ENCODE measurements at regions not wholly inside any gene's neighbourhood (a gene's known extent, or its start where the extent isn't known, plus 50 kb on each side); places are given as distances from the start of the nearest gene placed in this dataset.

- Histone ChIP-seq H3K27ac (ENCODE audit: insufficient read depth in 1 of 2, low read depth in 1 of 2, low read length in 2 of 2, poor library complexity in 1 of 2, severe bottlenecking in 2 of 2) (no peak overlapping the region), H3K9me3 (ENCODE audit: control extremely low read depth in 1 of 5, control insufficient read depth in 4 of 5, insufficient read depth in 2 of 5, low read depth in 1 of 5, low read length in 4 of 5) (no peaks in the 10 kb centered on the region), H3K4me3 (ENCODE audit: control insufficient read depth in 1 of 7, extremely low read depth in 1 of 7, insufficient read depth in 4 of 7, low read depth in 2 of 7, low read length in 6 of 7) (no peak overlapping the region), H3K36me3 (ENCODE audit: control insufficient read depth in 4 of 4, insufficient read depth in 4 of 4, low read length in 3 of 4) (no peaks in the 10 kb centered on the region), H3K27me3 (replicated peaks in 2 of 5; ENCODE audit: control insufficient read depth in 4 of 5, insufficient read depth in 5 of 5, low read length in 4 of 5) (no peaks in the 10 kb centered on the region), H3K4me1 (ENCODE audit: control extremely low read depth in 1 of 4, control insufficient read depth in 4 of 4, insufficient read depth in 4 of 4, low read length in 3 of 4) (no peaks in the 10 kb centered on the region)
- ChIA-PET CTCF (no interaction called here), POLR2A (no interaction called here)
- no peak for DNase-seq
- WGBS (ENCODE audit: insufficient coverage) = 100% methylated on average over 3 of the region's 5 CpGs
Observed at GRCh38 chr2:14723684-14724083, 91.2 kb downstream of the LRATD1 start.

GRCh38 chr2:14735696-14736095 lies 103.2 kb downstream of the LRATD1 start:
- H3K4me1 ChIP-seq (ENCODE audit: control extremely low read depth in 1 of 4, control insufficient read depth in 4 of 4, insufficient read depth in 4 of 4, low read length in 3 of 4) = no peaks in the 10 kb centered on the region
- no peak for DNase-seq
- WGBS (ENCODE audit: insufficient coverage) = no CpG with 5 or more reads among the region's 4 CpGs

GRCh38 chr2:14737201-14737600 lies 104.7 kb downstream of the LRATD1 start:
- ChIA-PET POLR2A (no interaction called here), CTCF (no interaction called here)
- Histone ChIP-seq H3K9me3 (ENCODE audit: control extremely low read depth in 1 of 5, control insufficient read depth in 4 of 5, insufficient read depth in 2 of 5, low read depth in 1 of 5, low read length in 4 of 5) (no peaks in the 10 kb centered on the region), H3K36me3 (ENCODE audit: control insufficient read depth in 4 of 4, insufficient read depth in 4 of 4, low read length in 3 of 4) (no peaks in the 10 kb centered on the region), H3K4me3 (ENCODE audit: control insufficient read depth in 1 of 7, extremely low read depth in 1 of 7, insufficient read depth in 4 of 7, low read depth in 2 of 7, low read length in 6 of 7) (no peak overlapping the region), H3K27me3 (replicated peaks in 2 of 5; ENCODE audit: control insufficient read depth in 4 of 5, insufficient read depth in 5 of 5, low read length in 4 of 5) (no peaks in the 10 kb centered on the region), H3K27ac (ENCODE audit: insufficient read depth in 1 of 2, low read depth in 1 of 2, low read length in 2 of 2, poor library complexity in 1 of 2, severe bottlenecking in 2 of 2) (no peak overlapping the region), H3K4me1 (ENCODE audit: control extremely low read depth in 1 of 4, control insufficient read depth in 4 of 4, insufficient read depth in 4 of 4, low read length in 3 of 4) (no peaks in the 10 kb centered on the region)
- no peak for DNase-seq
- 100% methylated on average over 1 of the region's 1 CpG for WGBS (ENCODE audit: insufficient coverage)

More at GRCh38 chr2:14735696-14736095, 103.2 kb downstream of the LRATD1 start:
- Histone ChIP-seq H3K4me3 (ENCODE audit: control insufficient read depth in 1 of 7, extremely low read depth in 1 of 7, insufficient read depth in 4 of 7, low read depth in 2 of 7, low read length in 6 of 7) (no peak overlapping the region), H3K27ac (ENCODE audit: insufficient read depth in 1 of 2, low read depth in 1 of 2, low read length in 2 of 2, poor library complexity in 1 of 2, severe bottlenecking in 2 of 2) (no peak overlapping the region), H3K27me3 (replicated peaks in 2 of 5; ENCODE audit: control insufficient read depth in 4 of 5, insufficient read depth in 5 of 5, low read length in 4 of 5) (no peaks in the 10 kb centered on the region), H3K36me3 (ENCODE audit: control insufficient read depth in 4 of 4, insufficient read depth in 4 of 4, low read length in 3 of 4) (no peaks in the 10 kb centered on the region), H3K9me3 (ENCODE audit: control extremely low read depth in 1 of 5, control insufficient read depth in 4 of 5, insufficient read depth in 2 of 5, low read depth in 1 of 5, low read length in 4 of 5) (no peaks in the 10 kb centered on the region)
- ChIA-PET POLR2A (no interaction called here), CTCF (no interaction called here)

- POLR2A ChIA-PET = no interaction called here
- Histone ChIP-seq H3K27me3 (replicated peaks in 2 of 5; ENCODE audit: control insufficient read depth in 4 of 5, insufficient read depth in 5 of 5, low read length in 4 of 5) (no peaks in the 10 kb centered on the region), H3K36me3 (ENCODE audit: control insufficient read depth in 4 of 4, insufficient read depth in 4 of 4, low read length in 3 of 4) (no peaks in the 10 kb centered on the region), H3K27ac (ENCODE audit: insufficient read depth in 1 of 2, low read depth in 1 of 2, low read length in 2 of 2, poor library complexity in 1 of 2, severe bottlenecking in 2 of 2) (no peak overlapping the region), H3K4me1 (ENCODE audit: control extremely low read depth in 1 of 4, control insufficient read depth in 4 of 4, insufficient read depth in 4 of 4, low read length in 3 of 4) (no peaks in the 10 kb centered on the region), H3K9me3 (ENCODE audit: control extremely low read depth in 1 of 5, control insufficient read depth in 4 of 5, insufficient read depth in 2 of 5, low read depth in 1 of 5, low read length in 4 of 5) (peaks cover 0 to 7% (median 3%) of the 10 kb centered on the region in 5 experiments), H3K4me3 (ENCODE audit: control insufficient read depth in 1 of 7, extremely low read depth in 1 of 7, insufficient read depth in 4 of 7, low read depth in 2 of 7, low read length in 6 of 7) (no peak overlapping the region)
- CTCF ChIA-PET = no interaction called here
- no peak for DNase-seq
- WGBS (ENCODE audit: insufficient coverage) = no CpG with 5 or more reads among the region's 1 CpG
Observed at GRCh38 chr2:14743861-14744260, 111.3 kb downstream of the LRATD1 start.

GRCh38 chr2:14745288-14746076 lies 113.0 kb downstream of the LRATD1 start:
- no peak for DNase-seq
- Histone ChIP-seq H3K4me3 (ENCODE audit: control insufficient read depth in 1 of 7, extremely low read depth in 1 of 7, insufficient read depth in 4 of 7, low read depth in 2 of 7, low read length in 6 of 7) (no peak overlapping the region), H3K36me3 (ENCODE audit: control insufficient read depth in 4 of 4, insufficient read depth in 4 of 4, low read length in 3 of 4) (no peaks in the 10 kb centered on the region), H3K27ac (ENCODE audit: insufficient read depth in 1 of 2, low read depth in 1 of 2, low read length in 2 of 2, poor library complexity in 1 of 2, severe bottlenecking in 2 of 2) (no peak overlapping the region), H3K27me3 (replicated peaks in 2 of 5; ENCODE audit: control insufficient read depth in 4 of 5, insufficient read depth in 5 of 5, low read length in 4 of 5) (no peaks in the 10 kb centered on the region), H3K4me1 (ENCODE audit: control extremely low read depth in 1 of 4, control insufficient read depth in 4 of 4, insufficient read depth in 4 of 4, low read length in 3 of 4) (no peaks in the 10 kb centered on the region), H3K9me3 (ENCODE audit: control extremely low read depth in 1 of 5, control insufficient read depth in 4 of 5, insufficient read depth in 2 of 5, low read depth in 1 of 5, low read length in 4 of 5) (peaks cover 0 to 7% (median 3%) of the 10 kb centered on the region in 5 experiments)
- CTCF ChIA-PET = no interaction called here
- 94% methylated on average over 7 of the region's 9 CpGs for WGBS (ENCODE audit: insufficient coverage)
- POLR2A ChIA-PET = no interaction called here

- Histone ChIP-seq H3K27me3 (replicated peaks in 2 of 5; ENCODE audit: control insufficient read depth in 4 of 5, insufficient read depth in 5 of 5, low read length in 4 of 5) (no peaks in the 10 kb centered on the region), H3K4me1 (ENCODE audit: control extremely low read depth in 1 of 4, control insufficient read depth in 4 of 4, insufficient read depth in 4 of 4, low read length in 3 of 4) (no peaks in the 10 kb centered on the region), H3K4me3 (ENCODE audit: control insufficient read depth in 1 of 7, extremely low read depth in 1 of 7, insufficient read depth in 4 of 7, low read depth in 2 of 7, low read length in 6 of 7) (no peak overlapping the region), H3K9me3 (ENCODE audit: control extremely low read depth in 1 of 5, control insufficient read depth in 4 of 5, insufficient read depth in 2 of 5, low read depth in 1 of 5, low read length in 4 of 5) (peaks cover 0 to 7% (median 3%) of the 10 kb centered on the region in 5 experiments), H3K36me3 (ENCODE audit: control insufficient read depth in 4 of 4, insufficient read depth in 4 of 4, low read length in 3 of 4) (no peaks in the 10 kb centered on the region), H3K27ac (ENCODE audit: insufficient read depth in 1 of 2, low read depth in 1 of 2, low read length in 2 of 2, poor library complexity in 1 of 2, severe bottlenecking in 2 of 2) (no peak overlapping the region)
- 93% methylated on average over 7 of the region's 7 CpGs for WGBS (ENCODE audit: insufficient coverage)
- ChIA-PET POLR2A (no interaction called here), CTCF (interaction anchor here (0.8 to 1.2 kb wide), 2 partner anchors 17 to 69 kb away, joined by 3 read pairs; no protein-coding TSS in a partner anchor)
- no peak for DNase-seq
Observed at GRCh38 chr2:14746133-14746532, 113.6 kb downstream of the LRATD1 start.

GRCh38 chr2:14747447-14747846 lies 114.9 kb downstream of the LRATD1 start:
- H3K9me3 ChIP-seq (ENCODE audit: control extremely low read depth in 1 of 5, control insufficient read depth in 4 of 5, insufficient read depth in 2 of 5, low read depth in 1 of 5, low read length in 4 of 5) = peaks cover 0 to 7% (median 3%) of the 10 kb centered on the region in 5 experiments
- POLR2A ChIA-PET = no interaction called here
- 100% methylated on average over 3 of the region's 5 CpGs for WGBS (ENCODE audit: insufficient coverage)
- no peak overlapping the region for H3K4me3 ChIP-seq (ENCODE audit: control insufficient read depth in 1 of 7, extremely low read depth in 1 of 7, insufficient read depth in 4 of 7, low read depth in 2 of 7, low read length in 6 of 7)
- H3K36me3 ChIP-seq (ENCODE audit: control insufficient read depth in 4 of 4, insufficient read depth in 4 of 4, low read length in 3 of 4) = no peaks in the 10 kb centered on the region
- H3K27me3 ChIP-seq (replicated peaks in 2 of 5; ENCODE audit: control insufficient read depth in 4 of 5, insufficient read depth in 5 of 5, low read length in 4 of 5) = no peaks in the 10 kb centered on the region
- DNase-seq = no peak
- no peaks in the 10 kb centered on the region for H3K4me1 ChIP-seq (ENCODE audit: control extremely low read depth in 1 of 4, control insufficient read depth in 4 of 4, insufficient read depth in 4 of 4, low read length in 3 of 4)
- no peak overlapping the region for H3K27ac ChIP-seq (ENCODE audit: insufficient read depth in 1 of 2, low read depth in 1 of 2, low read length in 2 of 2, poor library complexity in 1 of 2, severe bottlenecking in 2 of 2)
- CTCF ChIA-PET = no interaction called here
